ENCODE measurements at regions not wholly inside any gene's neighbourhood (a gene's known extent, or its start where the extent isn't known, plus 50 kb on each side); places are given as distances from the start of the nearest gene placed in this dataset.
"Not testable (repeated sequence)": the region's sequence is repeated elsewhere in the genome, so short reads cannot be mapped to it uniquely, and the experiment has no call there.

GRCh38 chr11:10969387-10969786, 111.5 kb upstream of the ZBED5 start:
- H3K36me3 Mint-ChIP-seq, result no peaks in the 10 kb centered on the region

GRCh38 chr11:10956884-10957283, 99.0 kb upstream of the ZBED5 start:
- WGBS (ENCODE audit: insufficient coverage), result 57% methylated on average over 1 of the region's 1 CpG
- DNase-seq; H3K4me3 ChIP-seq (ENCODE audit: control insufficient read depth in 1 of 2, extremely low read depth in 1 of 2, low read length in 1 of 2); H3K27ac Mint-ChIP-seq; H3K9me3 ChIP-seq; H3K4me1 Mint-ChIP-seq; H3K27ac ChIP-seq (ENCODE audit: low read length); H3K4me3 Mint-ChIP-seq; H3K4me1 ChIP-seq (ENCODE audit: control insufficient read depth in 1 of 2, extremely low read depth in 1 of 2, insufficient read depth in 2 of 2, low read length in 2 of 2); ATAC-seq (replicated peaks in 1 of 4); CTCF ChIA-PET; H3K36me3 ChIP-seq (ENCODE audit: control insufficient read depth in 2 of 2, extremely low read depth in 1 of 2, insufficient read depth in 1 of 2, low read length in 1 of 2); POLR2A ChIA-PET; H3K36me3 Mint-ChIP-seq: not testable (repeated sequence)
- H3K27me3 ChIP-seq (replicated peaks in 1 of 2; ENCODE audit: control insufficient read depth in 2 of 2, extremely low read depth in 1 of 2, insufficient read depth in 2 of 2, low read length in 1 of 2), result peaks cover 0 to 20% of the 10 kb centered on the region in 2 experiments
- Mint-ChIP-seq H3K27me3 (peaks cover 25 to 47% of the 10 kb centered on the region in 2 donors), H3K9me3 (peaks cover 5 to 10% (median 8%) of the 10 kb centered on the region in 3 donors)

More at GRCh38 chr11:10969387-10969786, 111.5 kb upstream of the ZBED5 start:
- peaks cover 0 to 2% of the 10 kb centered on the region in 2 donors for H3K27me3 Mint-ChIP-seq
- POLR2A ChIA-PET, result no interaction called here
- no peak overlapping the region for H3K27ac Mint-ChIP-seq
- DNase-seq (no peak), ATAC-seq (replicated peaks in 1 of 4) (no peak)
- H3K27ac ChIP-seq (ENCODE audit: low read length), result no peak overlapping the region
- no peaks in the 10 kb centered on the region for H3K9me3 ChIP-seq
- H3K4me1 Mint-ChIP-seq, result no peaks in the 10 kb centered on the region
- H3K4me1 ChIP-seq (ENCODE audit: control insufficient read depth in 1 of 2, extremely low read depth in 1 of 2, insufficient read depth in 2 of 2, low read length in 2 of 2), result no peaks in the 10 kb centered on the region
- no peaks in the 10 kb centered on the region for H3K36me3 ChIP-seq (ENCODE audit: control insufficient read depth in 2 of 2, extremely low read depth in 1 of 2, insufficient read depth in 1 of 2, low read length in 1 of 2)
- CTCF ChIA-PET, result interaction anchor here in 1 of 2 donors (0.7 kb wide), 1 partner anchor 21 kb away, joined by 4 read pairs; no protein-coding TSS in a partner anchor
- no peak overlapping the region for H3K4me3 ChIP-seq (ENCODE audit: control insufficient read depth in 1 of 2, extremely low read depth in 1 of 2, low read length in 1 of 2)
- peaks cover 0 to 8% (median 0%) of the 10 kb centered on the region in 3 donors for H3K9me3 Mint-ChIP-seq
- H3K27me3 ChIP-seq (replicated peaks in 1 of 2; ENCODE audit: control insufficient read depth in 2 of 2, extremely low read depth in 1 of 2, insufficient read depth in 2 of 2, low read length in 1 of 2), result no peaks in the 10 kb centered on the region
- WGBS (ENCODE audit: insufficient coverage), result no CpG with 5 or more reads among the region's 2 CpGs
- H3K4me3 Mint-ChIP-seq, result no peak overlapping the region

GRCh38 chr11:10955616-10956015, 97.8 kb upstream of the ZBED5 start:
- DNase-seq, result no peak
- POLR2A ChIA-PET, result no interaction called here

GRCh38 chr11:10954184-10954583, 96.3 kb upstream of the ZBED5 start:
- peaks cover 37 to 54% of the 10 kb centered on the region in 2 donors for H3K27me3 Mint-ChIP-seq
- CTCF ChIA-PET, result no interaction called here
- no CpG with 5 or more reads among the region's 3 CpGs for WGBS (ENCODE audit: insufficient coverage)

More at GRCh38 chr11:10955616-10956015, 97.8 kb upstream of the ZBED5 start:
- H3K27me3 Mint-ChIP-seq, result peaks cover 23 to 47% of the 10 kb centered on the region in 2 donors
- H3K27me3 ChIP-seq (replicated peaks in 1 of 2; ENCODE audit: control insufficient read depth in 2 of 2, extremely low read depth in 1 of 2, insufficient read depth in 2 of 2, low read length in 1 of 2), result peaks cover 0 to 26% of the 10 kb centered on the region in 2 experiments
- no peaks in the 10 kb centered on the region for H3K9me3 ChIP-seq
- no peaks in the 10 kb centered on the region for H3K36me3 Mint-ChIP-seq
- H3K4me1 ChIP-seq (ENCODE audit: control insufficient read depth in 1 of 2, extremely low read depth in 1 of 2, insufficient read depth in 2 of 2, low read length in 2 of 2), result no peaks in the 10 kb centered on the region
- no peak overlapping the region for H3K27ac ChIP-seq (ENCODE audit: low read length)
- H3K4me1 Mint-ChIP-seq, result no peaks in the 10 kb centered on the region
- no peak for ATAC-seq (replicated peaks in 1 of 4)
- CTCF ChIA-PET, result no interaction called here
- no peak overlapping the region for H3K4me3 Mint-ChIP-seq
- no peak overlapping the region for H3K4me3 ChIP-seq (ENCODE audit: control insufficient read depth in 1 of 2, extremely low read depth in 1 of 2, low read length in 1 of 2)
- H3K36me3 ChIP-seq (ENCODE audit: control insufficient read depth in 2 of 2, extremely low read depth in 1 of 2, insufficient read depth in 1 of 2, low read length in 1 of 2), result no peaks in the 10 kb centered on the region
- no peak overlapping the region for H3K27ac Mint-ChIP-seq
- no CpG with 5 or more reads among the region's 1 CpG for WGBS (ENCODE audit: insufficient coverage)
- H3K9me3 Mint-ChIP-seq, result peaks cover 5 to 10% (median 8%) of the 10 kb centered on the region in 3 donors

GRCh38 chr11:10952872-10953271, 95.0 kb upstream of the ZBED5 start:
- ATAC-seq (replicated peaks in 1 of 4) (no peak), DNase-seq (no peak)
- Mint-ChIP-seq H3K36me3 (no peaks in the 10 kb centered on the region), H3K4me1 (no peaks in the 10 kb centered on the region), H3K27me3 (peaks cover 40 to 56% of the 10 kb centered on the region in 2 donors), H3K9me3 (peaks cover 0 to 6% (median 0%) of the 10 kb centered on the region in 3 donors), H3K4me3 (no peak overlapping the region), H3K27ac (no peak overlapping the region)
- ChIA-PET CTCF (interaction anchor here in 1 of 2 donors (0.6 kb wide), 1 partner anchor 14 kb away, joined by 3 read pairs; no protein-coding TSS in a partner anchor), POLR2A (no interaction called here)
- Histone ChIP-seq H3K36me3 (ENCODE audit: control insufficient read depth in 2 of 2, extremely low read depth in 1 of 2, insufficient read depth in 1 of 2, low read length in 1 of 2) (no peaks in the 10 kb centered on the region), H3K4me1 (ENCODE audit: control insufficient read depth in 1 of 2, extremely low read depth in 1 of 2, insufficient read depth in 2 of 2, low read length in 2 of 2) (no peaks in the 10 kb centered on the region), H3K27me3 (replicated peaks in 1 of 2; ENCODE audit: control insufficient read depth in 2 of 2, extremely low read depth in 1 of 2, insufficient read depth in 2 of 2, low read length in 1 of 2) (peaks cover 0 to 22% of the 10 kb centered on the region in 2 experiments), H3K4me3 (ENCODE audit: control insufficient read depth in 1 of 2, extremely low read depth in 1 of 2, low read length in 1 of 2) (no peak overlapping the region), H3K9me3 (no peaks in the 10 kb centered on the region), H3K27ac (ENCODE audit: low read length) (no peak overlapping the region)
- WGBS (ENCODE audit: insufficient coverage), result no CpG with 5 or more reads among the region's 1 CpG

More at GRCh38 chr11:10954184-10954583, 96.3 kb upstream of the ZBED5 start:
- ATAC-seq (replicated peaks in 1 of 4) (no peak), DNase-seq (no peak)
- Mint-ChIP-seq H3K9me3 (peaks cover 5 to 7% (median 6%) of the 10 kb centered on the region in 3 donors), H3K4me3 (no peak overlapping the region), H3K4me1 (no peaks in the 10 kb centered on the region), H3K27ac (no peak overlapping the region), H3K36me3 (no peaks in the 10 kb centered on the region)
- Histone ChIP-seq H3K4me3 (ENCODE audit: control insufficient read depth in 1 of 2, extremely low read depth in 1 of 2, low read length in 1 of 2) (no peak overlapping the region), H3K27me3 (replicated peaks in 1 of 2; ENCODE audit: control insufficient read depth in 2 of 2, extremely low read depth in 1 of 2, insufficient read depth in 2 of 2, low read length in 1 of 2) (peaks cover 0 to 26% of the 10 kb centered on the region in 2 experiments), H3K9me3 (no peaks in the 10 kb centered on the region), H3K36me3 (ENCODE audit: control insufficient read depth in 2 of 2, extremely low read depth in 1 of 2, insufficient read depth in 1 of 2, low read length in 1 of 2) (no peaks in the 10 kb centered on the region), H3K27ac (ENCODE audit: low read length) (no peak overlapping the region), H3K4me1 (ENCODE audit: control insufficient read depth in 1 of 2, extremely low read depth in 1 of 2, insufficient read depth in 2 of 2, low read length in 2 of 2) (no peaks in the 10 kb centered on the region)
- POLR2A ChIA-PET, result interaction anchor here in 1 of 2 donors (0.6 kb wide), 1 partner anchor 62 kb away, joined by 4 read pairs; no protein-coding TSS in a partner anchor

- H3K27ac Mint-ChIP-seq; H3K4me3 ChIP-seq (ENCODE audit: control insufficient read depth in 1 of 2, extremely low read depth in 1 of 2, low read length in 1 of 2); DNase-seq; H3K36me3 Mint-ChIP-seq; H3K4me1 ChIP-seq (ENCODE audit: control insufficient read depth in 1 of 2, extremely low read depth in 1 of 2, insufficient read depth in 2 of 2, low read length in 2 of 2); H3K9me3 ChIP-seq; H3K36me3 ChIP-seq (ENCODE audit: control insufficient read depth in 2 of 2, extremely low read depth in 1 of 2, insufficient read depth in 1 of 2, low read length in 1 of 2); H3K4me3 Mint-ChIP-seq; H3K9me3 Mint-ChIP-seq; H3K4me1 Mint-ChIP-seq; H3K27ac ChIP-seq (ENCODE audit: low read length); POLR2A ChIA-PET; ATAC-seq (replicated peaks in 1 of 4): not testable (repeated sequence)
- H3K27me3 Mint-ChIP-seq, result peaks cover 25 to 35% of the 10 kb centered on the region in 2 donors
- CTCF ChIA-PET, result interaction anchor here in 1 of 2 donors (0.6 kb wide), 1 partner anchor 1332 kb away, joined by 7 read pairs; no protein-coding TSS in a partner anchor
- H3K27me3 ChIP-seq (replicated peaks in 1 of 2; ENCODE audit: control insufficient read depth in 2 of 2, extremely low read depth in 1 of 2, insufficient read depth in 2 of 2, low read length in 1 of 2), result peaks cover 0 to 13% of the 10 kb centered on the region in 2 experiments
- no CpG with 5 or more reads among the region's 1 CpG for WGBS (ENCODE audit: insufficient coverage)
These were observed 90.1 kb upstream of the ZBED5 start for GRCh38 chr11:10947935-10948334.
